ENCODE measurements at regions not wholly inside any gene's neighbourhood (a gene's known extent, or its start where the extent isn't known, plus 50 kb on each side); places are given as distances from the start of the nearest gene placed in this dataset.

GRCh38 chr22:46078241-46079092 is 71.9 kb upstream of the PPARA start:
- no peak for DNase-seq

- DNase-seq, result no peak
Measured at GRCh38 chr22:46079093-46079860, 71.0 kb upstream of the PPARA start.

- no peak for DNase-seq
Measured at GRCh38 chr22:46079861-46080821, 70.2 kb upstream of the PPARA start.

DNA sequence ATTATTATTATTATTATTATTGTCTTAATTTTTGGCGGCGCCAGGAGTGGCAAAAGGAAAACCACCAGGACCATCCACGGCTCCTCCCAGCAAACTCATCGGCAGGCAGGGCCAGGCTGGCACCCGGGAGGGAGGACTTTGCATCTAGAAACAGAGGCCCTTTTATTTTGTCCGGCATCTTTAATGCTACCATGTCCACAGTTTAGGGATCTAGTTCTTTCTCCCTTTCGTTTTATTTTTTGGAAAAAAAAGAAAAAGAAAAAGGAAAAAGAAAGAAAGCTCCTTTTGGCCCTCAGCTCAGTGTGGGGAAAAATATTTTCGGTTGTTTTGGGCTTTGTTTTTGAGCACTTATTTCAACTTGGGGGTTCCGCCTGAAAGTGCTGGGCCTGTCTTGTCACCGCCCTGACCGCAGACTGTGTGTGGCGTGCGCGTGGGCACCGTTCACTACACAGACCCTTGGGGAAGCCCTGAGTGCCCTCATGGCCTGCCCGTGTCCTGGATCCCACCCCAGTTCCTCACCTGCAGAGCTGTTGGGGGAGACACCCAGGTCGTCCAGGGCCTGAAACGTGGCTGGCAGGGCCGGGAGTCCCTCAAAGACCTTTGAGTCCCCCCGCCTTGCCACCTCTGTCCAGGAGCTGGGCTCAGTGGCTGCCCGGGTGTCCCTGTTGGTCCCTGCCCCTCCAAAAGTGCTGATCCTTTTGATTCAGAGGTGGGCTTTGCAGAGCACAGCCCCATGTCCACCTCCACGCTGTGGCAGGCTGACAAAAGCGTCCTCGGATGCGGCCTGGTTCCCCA is 69.1 kb upstream of the PPARA start:
- no peak for DNase-seq

DNA sequence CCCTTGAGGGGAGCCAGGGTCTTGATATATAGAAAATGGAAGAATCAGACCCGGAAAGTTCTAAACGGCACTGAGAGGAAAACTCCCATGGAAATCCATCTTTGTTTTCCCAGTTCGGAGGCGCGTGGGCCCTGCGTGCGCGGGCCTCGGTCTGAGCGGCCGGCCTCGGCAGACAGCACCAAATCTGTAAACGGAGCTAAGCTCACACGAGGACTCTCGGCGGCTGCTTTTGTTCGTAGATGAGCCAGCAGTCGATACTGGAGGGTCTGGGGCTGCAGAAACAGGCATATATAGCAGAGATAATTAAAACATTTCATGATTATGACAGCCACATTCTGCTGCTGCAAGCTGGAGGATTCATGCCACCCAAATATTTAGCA is 68.5 kb upstream of the PPARA start:
- no peak for DNase-seq

GRCh38 chr22:46082633-46083032 is 67.7 kb upstream of the PPARA start:
- no peak for DNase-seq

DNA sequence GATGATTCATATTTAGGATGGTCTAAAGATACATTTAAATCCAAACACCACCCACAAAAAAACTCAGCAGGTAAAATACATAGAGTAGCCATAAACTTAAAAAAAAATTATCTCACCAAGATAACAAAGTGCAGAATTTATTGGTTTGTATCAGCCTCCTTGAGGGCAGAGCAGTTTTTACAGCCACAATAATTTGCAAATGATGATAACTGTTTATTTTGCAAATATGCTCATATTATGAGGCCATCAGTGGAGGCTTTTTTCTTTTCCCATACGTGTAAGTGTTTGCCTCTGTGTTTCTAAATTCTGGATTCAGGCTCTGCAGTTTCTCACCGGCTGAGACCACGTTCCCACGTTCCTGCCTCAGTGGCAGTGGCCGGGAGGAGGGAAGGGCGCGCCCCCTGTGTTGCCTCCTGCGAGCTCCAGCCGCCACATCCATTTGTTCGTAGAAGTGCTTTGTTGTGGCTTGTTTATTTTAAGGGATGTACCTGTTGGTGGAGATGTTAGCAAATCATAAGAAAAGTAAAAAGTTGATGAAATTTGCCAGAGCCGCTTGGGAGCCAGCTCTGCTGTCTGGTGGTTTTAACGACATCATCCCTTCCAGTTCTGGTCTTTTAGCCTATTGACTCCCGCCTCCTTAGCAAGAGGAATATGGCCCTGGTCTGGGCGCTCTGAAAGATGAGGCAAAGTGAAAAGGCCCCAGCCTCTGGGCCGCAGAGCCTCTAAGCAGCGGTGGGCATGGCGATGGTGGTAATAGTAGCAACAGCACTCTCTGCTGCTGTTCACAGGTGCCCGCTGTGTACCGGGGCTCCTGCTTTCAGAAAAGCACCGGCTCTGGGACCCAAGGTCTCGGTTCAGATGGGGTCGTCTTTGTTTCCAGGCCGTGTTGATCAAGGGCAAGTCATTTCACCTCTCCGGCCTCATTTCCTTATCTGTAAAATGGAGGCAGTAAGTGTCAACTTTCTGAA is 66.7 kb upstream of the PPARA start:
- DNase-seq, result no peak

- no peak for DNase-seq
Measured at GRCh38 chr22:46084376-46084775, 66.0 kb upstream of the PPARA start.

- no peak for DNase-seq
Measured at GRCh38 chr22:46084943-46085827, 65.1 kb upstream of the PPARA start.

- DNase-seq, result no peak
Measured at GRCh38 chr22:46085828-46086576, 64.3 kb upstream of the PPARA start.

DNA sequence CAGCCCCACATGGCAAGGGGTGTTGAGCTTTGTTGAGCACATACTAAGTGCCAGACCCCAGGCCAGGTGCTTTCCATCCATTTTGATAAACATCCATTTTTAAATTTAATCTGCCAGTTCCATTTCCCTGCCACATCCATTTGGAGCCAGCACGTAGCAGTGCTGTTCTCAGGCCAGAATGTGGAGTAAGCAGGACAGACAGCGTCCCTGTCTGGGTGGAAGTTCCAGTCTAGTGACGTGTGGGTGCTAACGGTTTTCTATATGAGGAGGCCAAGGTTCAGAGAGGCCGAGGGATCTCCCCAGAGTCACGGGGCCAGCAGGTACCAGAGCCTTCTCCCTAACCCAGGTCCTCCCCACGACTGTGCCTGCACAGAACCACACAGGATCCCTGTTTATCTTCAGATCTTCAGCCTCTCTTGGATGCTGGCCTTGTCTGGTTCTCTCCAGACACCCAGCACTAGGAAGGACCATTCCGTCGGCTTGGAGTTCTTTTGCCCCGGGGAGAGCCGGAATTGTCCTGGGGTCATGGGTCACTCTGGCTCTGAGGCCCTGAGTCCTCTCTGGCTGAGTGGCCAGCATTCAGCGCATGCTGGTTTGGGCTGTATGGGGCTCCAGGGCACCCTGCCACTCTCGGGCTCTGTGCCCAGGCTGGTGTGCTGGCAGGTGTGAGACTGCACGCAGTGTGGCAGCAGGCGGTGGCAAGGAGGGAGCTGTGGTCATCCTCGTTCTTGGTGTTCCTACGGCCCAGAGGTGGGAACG is 63.6 kb upstream of the PPARA start:
- DNase-seq, result no peak

- no peak for DNase-seq
Measured at GRCh38 chr22:46087336-46087690, 63.0 kb upstream of the PPARA start.

- no peak for DNase-seq
Measured at GRCh38 chr22:46087816-46088277, 62.5 kb upstream of the PPARA start.

GRCh38 chr22:46088541-46089311 is 61.6 kb upstream of the PPARA start:
- no peak for DNase-seq

DNA sequence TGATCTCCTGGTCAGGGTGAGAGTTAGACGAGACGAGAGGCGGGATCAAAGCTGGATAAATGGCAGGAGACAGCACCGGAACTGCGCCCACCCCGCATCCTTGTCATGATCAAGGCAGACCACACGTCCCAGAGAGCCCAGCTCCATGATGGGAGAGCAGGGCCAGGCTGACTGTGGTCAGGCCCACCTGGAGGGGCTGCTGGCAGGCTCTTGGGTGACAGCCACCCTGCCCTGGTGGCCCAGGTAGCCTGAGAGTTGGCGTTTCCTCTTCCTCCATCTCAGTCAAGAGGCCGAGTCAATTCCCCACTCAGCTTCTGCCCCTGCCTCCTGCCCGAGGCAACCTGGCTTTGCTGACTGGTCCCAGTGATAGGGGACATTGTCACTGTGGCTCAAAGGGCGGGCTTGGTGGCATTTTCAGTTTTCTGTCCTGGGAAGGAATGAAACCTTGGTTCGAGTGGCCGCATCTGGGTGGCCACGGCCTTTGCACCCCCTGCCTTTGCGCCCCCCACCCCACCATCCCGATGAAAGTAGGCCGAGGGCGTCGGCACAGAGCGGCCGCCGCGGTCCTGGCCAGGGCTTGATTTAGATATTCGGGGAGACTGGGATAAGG is 60.8 kb upstream of the PPARA start:
- no peak for DNase-seq

DNA sequence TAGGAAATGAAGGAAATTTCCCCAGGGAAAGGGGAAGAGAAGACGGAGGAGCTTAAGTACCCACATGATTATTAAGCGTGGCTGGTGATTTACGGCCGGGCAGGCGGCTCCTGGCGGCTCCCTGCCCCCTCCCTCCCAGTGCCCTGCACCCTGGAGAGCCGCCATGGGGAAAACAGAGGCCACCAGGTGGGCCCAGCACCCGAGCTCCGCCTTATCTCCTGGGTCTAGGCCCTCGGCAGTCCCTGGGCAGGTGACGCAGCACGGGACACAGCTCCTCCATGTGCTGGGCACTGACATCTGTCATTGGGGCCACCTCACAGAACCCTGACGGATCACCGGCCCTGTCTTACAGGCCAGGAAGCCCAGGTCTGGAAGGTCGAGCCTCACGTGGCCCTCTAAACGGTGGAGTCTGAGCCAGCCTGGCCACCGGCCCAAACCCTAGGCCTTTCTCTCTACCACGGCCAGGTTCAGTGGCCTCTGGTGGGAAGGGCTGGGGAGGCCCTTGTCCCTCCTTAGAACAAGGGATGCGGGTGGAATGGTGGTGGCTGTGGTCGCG is 60.2 kb upstream of the PPARA start:
- DNase-seq, result no peak
